GM12872 (cell line): ENCODE measurements at regions not wholly inside any gene's neighbourhood (a gene's known extent, or its start where the extent isn't known, plus 50 kb on each side); places are given as distances from the start of the nearest gene placed in this dataset.

ENCODE experiments used
- TF ChIP-seq, protein P1 (sequence below): IDR thresholded peaks from 3 replicates; pipeline ENCODE4 v1.5.1; 2011; ENCODE audit warnings: low read depth, mild to moderate bottlenecking, low read length, moderate library complexity; ENCODE audit not compliant: insufficient read depth

DNA sequence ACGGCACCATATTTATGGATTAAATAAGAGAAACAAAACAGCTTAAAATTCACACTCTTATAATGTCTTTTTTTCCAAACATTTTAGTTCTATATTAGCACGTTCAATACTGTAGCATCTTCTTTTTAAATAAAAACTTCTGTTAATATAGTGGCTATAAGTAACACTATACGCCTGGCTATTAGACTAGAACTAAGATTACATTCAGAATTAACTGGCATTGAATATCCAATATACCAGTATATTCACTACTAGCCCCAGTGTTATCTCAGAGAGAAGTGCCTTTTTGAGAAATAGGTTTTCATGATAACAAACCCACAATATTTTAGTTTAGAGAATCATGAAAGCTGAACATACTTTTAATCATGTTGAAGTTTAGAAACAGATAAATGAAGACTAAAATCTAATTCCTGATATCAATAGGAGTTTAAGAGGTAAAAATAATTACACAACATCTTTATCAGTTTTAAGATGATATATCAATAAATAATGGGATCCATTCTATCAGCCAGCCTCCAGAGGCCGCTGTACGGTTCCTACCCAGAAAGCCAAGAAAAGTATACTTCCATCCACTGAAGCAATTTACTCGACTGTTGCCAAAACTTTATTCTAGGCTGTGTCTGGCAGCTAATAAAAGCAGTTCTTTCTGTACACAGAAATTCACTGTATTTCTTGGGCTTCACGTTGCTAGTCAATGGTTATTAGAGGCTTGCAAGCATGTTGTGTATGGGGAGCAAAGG, 1113.4 kb upstream of the MIR17HG start:
- TF ChIP-seq, protein P1, sequence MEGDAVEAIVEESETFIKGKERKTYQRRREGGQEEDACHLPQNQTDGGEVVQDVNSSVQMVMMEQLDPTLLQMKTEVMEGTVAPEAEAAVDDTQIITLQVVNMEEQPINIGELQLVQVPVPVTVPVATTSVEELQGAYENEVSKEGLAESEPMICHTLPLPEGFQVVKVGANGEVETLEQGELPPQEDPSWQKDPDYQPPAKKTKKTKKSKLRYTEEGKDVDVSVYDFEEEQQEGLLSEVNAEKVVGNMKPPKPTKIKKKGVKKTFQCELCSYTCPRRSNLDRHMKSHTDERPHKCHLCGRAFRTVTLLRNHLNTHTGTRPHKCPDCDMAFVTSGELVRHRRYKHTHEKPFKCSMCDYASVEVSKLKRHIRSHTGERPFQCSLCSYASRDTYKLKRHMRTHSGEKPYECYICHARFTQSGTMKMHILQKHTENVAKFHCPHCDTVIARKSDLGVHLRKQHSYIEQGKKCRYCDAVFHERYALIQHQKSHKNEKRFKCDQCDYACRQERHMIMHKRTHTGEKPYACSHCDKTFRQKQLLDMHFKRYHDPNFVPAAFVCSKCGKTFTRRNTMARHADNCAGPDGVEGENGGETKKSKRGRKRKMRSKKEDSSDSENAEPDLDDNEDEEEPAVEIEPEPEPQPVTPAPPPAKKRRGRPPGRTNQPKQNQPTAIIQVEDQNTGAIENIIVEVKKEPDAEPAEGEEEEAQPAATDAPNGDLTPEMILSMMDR = no peak

DNA sequence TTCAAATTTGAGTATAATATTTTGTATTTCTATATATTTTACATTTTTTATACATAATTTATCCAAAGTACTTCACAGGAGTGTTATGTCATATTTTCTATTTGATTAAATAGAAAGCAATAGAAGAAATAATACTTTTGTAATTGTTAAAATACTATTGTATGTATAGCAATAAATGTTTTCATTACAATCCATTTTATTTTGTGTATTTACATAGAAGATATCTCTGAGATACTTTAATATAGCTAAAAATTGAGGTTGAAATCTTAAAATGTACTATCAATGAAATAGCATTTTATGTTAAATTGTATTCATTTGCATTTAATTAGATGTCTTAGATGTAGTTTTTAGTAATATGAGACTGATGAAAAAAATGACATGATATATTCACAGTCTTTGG, 1109.6 kb upstream of the MIR17HG start:
- TF ChIP-seq, protein P1 = no peak

DNA sequence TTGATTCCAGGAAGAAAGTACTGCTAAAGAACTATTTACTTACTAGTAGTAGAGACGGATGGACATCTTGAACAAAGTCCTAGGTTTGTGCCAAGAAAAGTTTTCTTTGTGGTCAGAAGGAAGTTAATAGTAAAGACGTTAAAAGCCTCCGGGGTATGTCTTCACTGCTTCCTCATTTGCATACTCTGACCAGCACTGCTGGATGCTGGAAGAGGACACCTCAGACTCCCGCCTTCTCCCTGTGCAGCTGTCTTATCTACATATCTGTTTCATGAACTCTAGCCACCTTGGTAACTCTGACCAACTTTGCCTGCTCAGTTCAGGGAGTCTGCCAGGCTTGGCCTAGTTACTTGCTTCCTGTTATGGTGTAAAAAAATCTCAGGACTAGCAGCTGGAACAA, 1109.1 kb upstream of the MIR17HG start:
- TF ChIP-seq, protein P1 = no peak

DNA sequence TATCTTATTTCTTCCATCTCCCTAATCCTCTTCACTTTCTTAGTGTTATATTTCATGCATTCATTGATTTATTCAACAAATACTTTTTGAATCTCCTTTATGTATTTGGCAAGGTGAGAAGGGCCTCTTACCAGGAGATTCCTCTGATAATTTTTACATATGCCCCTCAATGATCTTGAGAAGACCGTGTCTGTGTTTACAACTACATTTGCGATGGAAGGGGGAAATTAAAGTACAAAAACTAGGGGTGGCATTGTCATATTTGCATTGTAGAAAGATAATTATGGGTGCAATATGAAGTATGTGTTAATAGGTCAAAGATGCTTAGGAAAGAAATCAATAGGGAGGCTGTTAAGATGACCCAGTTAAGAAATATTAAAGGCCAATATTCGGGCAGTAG, 1108.4 kb upstream of the MIR17HG start:
- TF ChIP-seq, protein P1 = no peak

DNA sequence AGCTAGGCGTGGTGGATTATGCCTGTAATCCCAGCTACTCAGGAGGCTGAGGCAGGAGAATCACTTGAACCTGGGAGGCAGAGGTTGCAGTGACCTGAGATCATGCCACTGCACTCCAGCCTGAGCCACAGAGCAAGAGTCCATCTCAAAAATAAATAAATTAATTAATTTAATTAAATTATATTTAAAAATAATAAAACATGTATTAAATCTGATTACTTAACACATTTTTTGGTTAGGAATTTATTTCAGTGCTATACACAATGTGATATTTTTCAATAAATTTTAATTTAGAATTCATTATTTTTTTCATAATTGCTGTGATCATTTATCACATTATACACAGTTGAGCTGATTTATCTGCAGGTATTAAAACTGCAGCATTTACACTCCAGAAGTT, 1101.5 kb upstream of the MIR17HG start:
- TF ChIP-seq, protein P1 = no peak

DNA sequence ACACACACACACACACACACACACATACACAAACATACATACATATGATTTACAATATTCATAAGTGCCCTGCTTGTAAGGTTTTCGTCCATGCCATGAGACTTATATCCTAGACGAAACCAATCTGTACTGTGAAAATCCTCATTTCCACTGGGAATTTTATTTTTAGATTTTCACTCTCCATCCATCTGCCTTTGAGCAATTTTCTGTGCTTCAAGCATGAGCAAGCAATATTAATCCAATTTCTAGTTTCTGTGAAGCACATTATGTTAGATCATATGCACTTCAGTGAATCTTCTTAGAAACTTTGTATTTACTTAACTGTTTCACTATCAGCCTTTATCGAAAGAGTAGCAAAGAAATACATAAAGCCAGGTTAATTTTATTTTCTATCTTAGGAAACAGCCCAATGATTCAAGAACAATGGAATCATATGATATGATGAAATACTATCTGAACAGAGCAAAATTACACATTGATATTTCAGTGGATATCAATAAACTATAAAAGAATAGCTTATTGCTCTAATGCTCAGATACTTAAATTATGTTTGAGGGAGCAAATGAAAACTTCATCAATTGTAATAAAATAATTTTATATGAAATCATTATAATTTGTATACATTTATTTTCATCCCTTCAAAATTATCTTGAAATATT, 1100.7 kb upstream of the MIR17HG start:
- TF ChIP-seq, protein P1 = no peak

DNA sequence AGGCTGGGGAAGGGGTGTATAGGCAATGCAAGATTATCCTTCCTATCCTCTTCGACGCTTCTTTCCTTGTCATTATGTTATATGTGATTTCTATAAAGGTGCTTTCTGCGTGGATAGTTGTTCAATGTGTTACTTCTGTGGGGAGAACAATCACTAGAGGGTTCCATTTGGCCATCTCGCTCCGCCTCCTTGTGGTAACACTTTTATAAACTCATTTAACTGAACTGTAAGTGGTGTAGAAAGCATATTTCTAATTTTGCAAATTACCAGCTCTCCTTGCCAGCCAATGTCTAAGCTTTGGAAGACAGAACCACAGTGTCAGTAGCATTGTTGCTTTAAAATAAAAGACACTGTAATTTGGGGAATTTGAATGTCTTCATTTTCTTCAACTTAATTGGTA, 1093.7 kb upstream of the MIR17HG start:
- TF ChIP-seq, protein P1 = no peak
